Osteoblast (primary cell): ENCODE measurements at regions not wholly inside any gene's neighbourhood (a gene's known extent, or its start where the extent isn't known, plus 50 kb on each side); places are given as distances from the start of the nearest gene placed in this dataset.

Source experiments
- DNase-seq: peaks from one replicate; pipeline ENCODE4 v3.0.0; 2011; ENCODE audit warnings: low spot score, mixed read lengths; ENCODE audit not compliant: insufficient read length; ENCODE audit errors: missing footprints
- H2AFZ ChIP-seq: 2 replicates; pipeline ENCODE4 v1.6.0; 2011; ENCODE audit warnings: mild to moderate bottlenecking, low read length
- H3K27ac ChIP-seq: 2 replicates; pipeline ENCODE4 v1.5.1; 2011; ENCODE audit warnings: mild to moderate bottlenecking, low read depth, low read length, moderate library complexity
- H3K27me3 ChIP-seq: 2 replicates; pipeline ENCODE4 v1.6.0; 2012; ENCODE audit warnings: mild to moderate bottlenecking, control low read depth, inconsistent platforms, low read length, moderate library complexity; ENCODE audit not compliant: insufficient read depth
- H3K36me3 ChIP-seq: 2 replicates; pipeline ENCODE4 v1.5.1; 2011; ENCODE audit warnings: mild to moderate bottlenecking, low read length, control low read depth, moderate library complexity; ENCODE audit not compliant: insufficient read depth
- H3K4me1 ChIP-seq: 2 replicates; pipeline ENCODE4 v1.5.1; 2011; ENCODE audit warnings: mild to moderate bottlenecking, low read length, control low read depth, moderate library complexity; ENCODE audit not compliant: insufficient read depth
- H3K4me2 ChIP-seq: 2 replicates; pipeline ENCODE4 v1.6.0; 2011; ENCODE audit warnings: mild to moderate bottlenecking, low read length; ENCODE audit not compliant: insufficient read depth
- H3K4me3 ChIP-seq: fragments of 200-600 bp; sonication (generic); 3 replicates; pipeline ENCODE4 v1.5.1; 2012; ENCODE audit warnings: mild to moderate bottlenecking, low read length, inconsistent platforms; ENCODE audit not compliant: insufficient read depth
- H3K79me2 ChIP-seq: 2 replicates; pipeline ENCODE4 v1.6.0; 2012; ENCODE audit warnings: mild to moderate bottlenecking, low read length, control low read depth, inconsistent platforms; ENCODE audit not compliant: insufficient read depth
- H3K9me3 ChIP-seq: 2 replicates; pipeline ENCODE4 v1.5.1; 2011; ENCODE audit warnings: low read depth, low read length, control low read depth
- H4K20me1 ChIP-seq: 2 replicates; pipeline ENCODE4 v1.6.0; 2012; ENCODE audit warnings: mild to moderate bottlenecking, low read length, control low read depth; ENCODE audit not compliant: insufficient read depth
- TF ChIP-seq, protein P1 (sequence below): IDR thresholded peaks from 2 replicates; pipeline ENCODE4 v1.5.1; 2011; ENCODE audit warnings: mild to moderate bottlenecking, low read depth, low read length, moderate library complexity; ENCODE audit errors: extremely low read depth

DNA sequence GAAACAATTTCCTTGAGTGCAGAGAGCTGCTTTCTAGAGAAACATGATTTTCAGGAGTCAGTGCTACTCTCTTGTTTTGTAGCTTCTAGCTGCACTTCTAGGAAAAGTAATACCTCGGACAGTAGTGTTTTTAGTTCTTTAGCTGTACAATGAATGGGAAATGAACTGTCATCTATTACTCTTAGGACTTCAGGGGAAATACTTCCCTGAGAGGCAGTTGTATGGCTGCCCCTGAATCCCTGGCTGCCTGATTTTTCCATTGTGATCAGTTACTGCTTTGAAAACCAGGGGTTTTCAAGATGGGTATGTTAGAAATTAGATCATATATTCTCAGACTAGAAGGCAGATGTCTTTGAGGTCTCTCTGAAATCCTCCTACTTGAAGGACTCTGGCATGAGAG is 200.3 kb upstream of the SEMA6D start:
- Histone ChIP-seq H4K20me1 (no peaks in the 10 kb centered on the region), H2AFZ (no peak overlapping the region), H3K79me2 (no peaks in the 10 kb centered on the region), H3K27me3 (no peaks in the 10 kb centered on the region), H3K27ac (no peak overlapping the region), H3K4me3 (no peak overlapping the region), H3K4me2 (no peak overlapping the region), H3K4me1 (peaks cover 18% of the 10 kb centered on the region), H3K36me3 (no peaks in the 10 kb centered on the region), H3K9me3 (no peaks in the 10 kb centered on the region)
- TF ChIP-seq, protein P1, sequence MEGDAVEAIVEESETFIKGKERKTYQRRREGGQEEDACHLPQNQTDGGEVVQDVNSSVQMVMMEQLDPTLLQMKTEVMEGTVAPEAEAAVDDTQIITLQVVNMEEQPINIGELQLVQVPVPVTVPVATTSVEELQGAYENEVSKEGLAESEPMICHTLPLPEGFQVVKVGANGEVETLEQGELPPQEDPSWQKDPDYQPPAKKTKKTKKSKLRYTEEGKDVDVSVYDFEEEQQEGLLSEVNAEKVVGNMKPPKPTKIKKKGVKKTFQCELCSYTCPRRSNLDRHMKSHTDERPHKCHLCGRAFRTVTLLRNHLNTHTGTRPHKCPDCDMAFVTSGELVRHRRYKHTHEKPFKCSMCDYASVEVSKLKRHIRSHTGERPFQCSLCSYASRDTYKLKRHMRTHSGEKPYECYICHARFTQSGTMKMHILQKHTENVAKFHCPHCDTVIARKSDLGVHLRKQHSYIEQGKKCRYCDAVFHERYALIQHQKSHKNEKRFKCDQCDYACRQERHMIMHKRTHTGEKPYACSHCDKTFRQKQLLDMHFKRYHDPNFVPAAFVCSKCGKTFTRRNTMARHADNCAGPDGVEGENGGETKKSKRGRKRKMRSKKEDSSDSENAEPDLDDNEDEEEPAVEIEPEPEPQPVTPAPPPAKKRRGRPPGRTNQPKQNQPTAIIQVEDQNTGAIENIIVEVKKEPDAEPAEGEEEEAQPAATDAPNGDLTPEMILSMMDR, result no peak
- DNase-seq, result no peak

DNA sequence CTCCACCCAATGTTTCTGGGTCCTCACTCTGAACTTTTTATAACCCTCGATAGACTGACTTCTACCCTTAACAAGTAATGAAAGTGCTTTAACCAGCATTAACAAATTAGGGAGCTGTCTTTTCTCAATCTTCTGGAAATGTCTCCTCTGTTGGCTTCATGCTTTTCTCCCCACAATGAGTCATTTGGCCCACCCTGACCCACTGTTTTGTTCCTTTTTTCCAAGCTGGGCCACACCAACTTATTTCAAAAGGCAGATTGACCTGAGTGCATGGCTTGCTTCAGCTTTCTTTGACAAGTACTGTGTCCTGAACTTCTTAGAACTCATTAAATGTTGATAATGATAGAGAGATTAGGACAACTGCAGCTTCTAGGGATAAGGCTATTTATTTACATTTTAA is 199.6 kb upstream of the SEMA6D start:
- Histone ChIP-seq H3K9me3 (no peaks in the 10 kb centered on the region), H3K79me2 (no peaks in the 10 kb centered on the region), H3K4me1 (peaks cover 18% of the 10 kb centered on the region), H3K4me2 (no peak overlapping the region), H2AFZ (no peak overlapping the region), H3K27ac (no peak overlapping the region), H3K27me3 (no peaks in the 10 kb centered on the region), H3K4me3 (no peak overlapping the region), H4K20me1 (no peaks in the 10 kb centered on the region), H3K36me3 (no peaks in the 10 kb centered on the region)
- DNase-seq, result no peak
- TF ChIP-seq, protein P1, result no peak

DNA sequence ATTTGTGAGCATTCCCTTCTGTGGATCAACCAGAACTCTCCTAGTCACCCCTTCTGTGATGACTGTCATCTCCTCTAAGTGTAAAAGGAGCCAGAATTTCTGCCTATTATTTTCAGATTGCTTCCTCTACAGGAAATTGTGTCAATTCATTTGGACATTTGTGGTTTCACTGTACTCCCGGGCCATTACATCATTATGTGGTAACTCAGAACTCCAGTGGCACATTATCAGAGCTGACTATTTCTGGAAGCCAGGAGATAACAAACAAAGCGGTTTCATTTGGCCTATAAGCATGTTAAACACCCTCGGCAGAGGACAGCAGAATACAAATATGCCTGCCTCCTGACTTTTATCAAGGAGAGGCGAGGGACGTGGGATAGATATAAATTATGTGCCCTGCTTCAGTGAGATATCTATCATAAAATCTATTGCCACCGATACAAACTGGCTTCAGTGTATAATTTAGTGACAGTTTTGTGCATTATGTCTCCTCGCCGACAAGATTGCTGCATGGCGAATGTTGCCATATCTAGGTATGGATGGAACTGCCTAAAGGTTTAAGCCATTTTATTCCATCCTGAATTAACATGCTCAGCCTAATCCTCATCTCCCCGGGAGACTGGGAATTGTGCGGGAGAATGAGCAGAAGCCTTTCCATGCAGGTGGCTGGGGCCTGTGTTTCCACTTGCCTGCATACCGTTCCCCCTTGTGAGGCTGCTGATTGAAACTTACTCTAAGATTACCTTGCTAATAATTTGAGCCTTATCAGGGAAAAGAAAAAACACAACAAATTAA is 193.4 kb upstream of the SEMA6D start:
- Histone ChIP-seq H3K4me3 (no peak overlapping the region), H3K27ac (peak overlapping the region; percentile 28), H3K9me3 (no peaks in the 10 kb centered on the region), H3K79me2 (no peaks in the 10 kb centered on the region), H4K20me1 (no peaks in the 10 kb centered on the region), H2AFZ (no peak overlapping the region), H3K36me3 (no peaks in the 10 kb centered on the region), H3K4me2 (peak overlapping the region; percentile 9), H3K4me1 (peaks cover 11% of the 10 kb centered on the region), H3K27me3 (no peaks in the 10 kb centered on the region)
- DNase-seq, result peak; percentile 68
- TF ChIP-seq, protein P1, result no peak

DNA sequence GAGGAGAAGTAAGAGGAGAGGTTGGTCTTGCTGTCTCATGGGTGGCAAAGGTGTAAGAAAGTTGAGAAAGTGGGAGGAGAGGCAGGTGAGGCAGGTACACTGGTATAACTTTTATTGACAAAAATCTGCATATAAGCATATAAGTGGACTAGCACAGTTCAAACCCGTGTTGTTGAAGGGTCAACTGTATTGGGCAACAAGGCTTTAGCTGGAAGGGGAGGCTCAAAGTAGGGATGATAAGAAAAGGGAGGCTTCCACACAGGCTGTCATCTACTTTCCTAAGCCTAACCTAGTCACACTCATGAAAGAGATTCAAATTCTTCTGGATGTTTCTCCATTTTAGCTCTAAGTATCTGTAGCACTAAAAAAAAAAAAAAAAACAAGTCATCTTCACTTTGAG is 188.1 kb upstream of the SEMA6D start:
- Histone ChIP-seq H3K4me1 (no peaks in the 10 kb centered on the region), H3K4me3 (no peak overlapping the region), H3K27me3 (no peaks in the 10 kb centered on the region), H3K27ac (no peak overlapping the region), H3K4me2 (no peak overlapping the region), H2AFZ (no peak overlapping the region), H4K20me1 (no peaks in the 10 kb centered on the region), H3K36me3 (no peaks in the 10 kb centered on the region), H3K79me2 (no peaks in the 10 kb centered on the region), H3K9me3 (no peaks in the 10 kb centered on the region)
- TF ChIP-seq, protein P1, result no peak
- no peak for DNase-seq
